NCI-H2107 (cell line): ENCODE measurements at regions not wholly inside any gene's neighbourhood (a gene's known extent, or its start where the extent isn't known, plus 50 kb on each side); places are given as distances from the start of the nearest gene placed in this dataset.
"Not testable (repeated sequence)": the region's sequence is repeated elsewhere in the genome, so short reads cannot be mapped to it uniquely, and the experiment has no call there.

ENCODE experiments used
- DNase-seq: peaks from one replicate; lab custom pipeline; 2025; lab: John Stamatoyannopoulos, UW

GRCh38 chr2:82109418-82109817, 1804.9 kb upstream of the LRRTM1 start:
- no peak for DNase-seq

DNA sequence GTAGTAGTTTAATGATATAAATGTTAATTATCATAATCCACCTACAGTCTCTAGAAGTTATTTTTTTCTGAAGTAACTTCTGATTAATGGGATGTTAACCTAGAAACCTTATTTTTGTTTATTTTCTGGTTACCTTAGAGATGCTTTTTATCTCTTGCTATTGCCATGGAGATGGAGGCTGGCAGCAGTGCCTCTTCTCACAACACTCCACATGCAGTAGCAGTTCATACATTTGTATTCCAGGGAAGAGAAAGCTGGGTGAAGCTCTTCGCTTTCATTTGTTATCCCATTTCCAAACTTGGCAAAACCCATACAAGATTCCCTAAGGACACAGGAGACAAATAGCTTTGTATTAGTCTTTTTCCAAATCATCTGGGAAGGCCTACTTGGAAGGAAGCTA, 1794.1 kb upstream of the LRRTM1 start:
- no peak for DNase-seq

- DNase-seq, result no peak
These were observed 1785.0 kb upstream of the LRRTM1 start for GRCh38 chr2:82089518-82089917.

GRCh38 chr2:82084679-82085392, 1780.3 kb upstream of the LRRTM1 start:
- DNase-seq, result no peak

DNA sequence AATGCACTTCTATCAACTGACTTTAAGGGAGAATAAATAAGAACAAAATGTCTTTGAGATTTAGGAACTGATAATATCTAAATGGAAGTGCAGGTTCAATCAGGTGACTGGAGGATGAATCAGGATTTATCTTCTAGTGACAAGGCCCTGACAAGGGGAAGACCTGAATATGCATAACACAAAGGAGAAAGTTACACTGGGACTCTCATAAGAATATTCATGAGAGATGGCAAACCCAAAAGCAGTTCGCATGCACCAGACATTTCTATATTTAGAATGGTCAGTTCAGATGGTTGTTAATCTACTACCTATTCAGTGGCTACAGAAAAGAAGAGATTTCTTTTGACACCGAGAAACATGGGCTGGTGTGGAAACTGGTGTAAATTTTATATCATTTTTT, 1771.3 kb upstream of the LRRTM1 start:
- DNase-seq, result no peak

- DNase-seq, result no peak
These were observed 1757.9 kb upstream of the LRRTM1 start for GRCh38 chr2:82062463-82062862.

DNA sequence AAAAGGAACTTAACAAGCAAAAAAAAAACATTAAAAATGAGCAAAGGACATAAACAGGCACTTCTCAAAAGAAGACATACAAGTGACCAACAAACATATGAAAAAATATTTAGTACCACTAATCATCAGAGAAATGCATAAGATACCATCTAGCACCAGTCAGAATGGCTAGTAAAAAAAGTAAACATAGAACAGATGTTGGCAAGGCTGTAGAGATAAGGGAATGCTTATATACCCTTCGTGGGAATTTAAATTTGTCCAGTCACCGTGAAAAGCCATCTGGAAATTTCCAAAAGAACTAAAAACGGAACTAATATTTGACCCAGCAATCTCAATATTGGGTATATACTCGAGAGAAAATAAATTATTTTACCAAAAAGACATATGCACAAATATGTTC, 1751.3 kb upstream of the LRRTM1 start:
- no peak for DNase-seq

GRCh38 chr2:82043867-82044266, 1739.3 kb upstream of the LRRTM1 start:
- no peak for DNase-seq

DNA sequence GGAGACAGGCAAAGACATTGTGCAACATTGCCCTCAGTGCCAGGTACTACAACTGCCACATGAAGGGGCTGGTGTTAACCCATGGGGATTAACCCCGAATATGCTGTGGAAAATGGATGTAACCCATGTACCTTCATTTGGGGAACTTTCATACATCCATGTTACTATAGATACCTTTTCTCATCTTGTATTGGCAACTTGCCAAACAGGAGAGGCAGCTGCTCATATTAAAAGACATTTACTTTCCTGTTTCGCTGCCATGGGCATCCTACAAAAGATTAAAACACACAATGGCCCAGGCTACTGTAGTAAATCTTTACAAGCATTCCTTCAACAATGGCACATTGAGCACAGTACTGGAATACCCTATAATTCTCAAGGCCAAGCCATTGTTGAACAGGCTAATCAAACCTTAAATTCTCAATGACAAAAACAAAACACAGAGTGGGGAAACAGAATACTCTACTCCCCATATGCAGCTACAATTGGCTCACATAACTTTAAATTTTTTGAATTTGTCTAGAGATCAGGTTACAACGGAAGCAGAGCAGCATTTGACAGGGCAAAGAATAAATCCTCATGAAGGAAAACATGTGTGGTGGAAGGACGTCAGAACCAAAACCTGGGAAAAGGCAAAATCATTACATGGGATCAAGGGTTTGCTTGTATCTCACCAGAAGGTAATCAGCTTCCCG, 1723.5 kb upstream of the LRRTM1 start:
- no peak for DNase-seq

DNA sequence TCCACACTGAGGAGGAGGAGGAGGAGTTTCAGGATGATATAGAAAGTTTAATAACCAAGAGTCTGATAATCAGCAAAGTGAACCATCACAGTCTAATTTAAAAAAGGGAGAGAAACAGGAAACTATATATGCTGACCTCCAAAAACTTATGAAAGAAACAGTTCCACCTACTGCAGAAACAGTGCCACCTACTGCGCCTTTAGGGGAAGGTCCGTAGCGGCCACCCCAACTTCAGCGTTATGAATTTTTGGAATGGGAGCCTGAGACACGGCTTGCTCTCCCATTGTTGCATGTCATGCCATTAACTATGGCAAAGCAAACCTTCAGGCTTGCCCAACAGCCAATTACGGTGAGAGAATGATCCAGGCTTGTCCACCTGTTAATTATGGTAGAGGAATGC, 1719.2 kb upstream of the LRRTM1 start:
- DNase-seq, result no peak

DNA sequence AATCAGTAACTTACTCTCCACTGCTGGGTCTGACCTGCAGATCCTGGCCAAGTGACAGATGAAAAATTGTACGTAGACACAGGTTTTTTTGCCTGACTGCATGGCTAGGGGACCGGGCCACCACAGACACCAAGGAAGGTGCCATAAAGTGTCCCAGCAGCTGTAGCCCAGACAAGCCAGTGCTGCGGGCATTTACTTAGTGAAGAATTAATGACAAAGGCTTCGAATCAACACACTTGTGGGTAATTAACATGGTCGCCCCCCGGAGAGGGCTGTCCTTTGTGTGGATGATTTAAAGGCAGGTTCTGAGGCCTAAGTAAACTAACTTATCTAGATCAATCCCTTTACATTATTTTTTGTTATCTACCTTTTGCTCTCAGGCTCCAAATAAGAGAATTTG, 1709.1 kb upstream of the LRRTM1 start:
- no peak for DNase-seq

DNA sequence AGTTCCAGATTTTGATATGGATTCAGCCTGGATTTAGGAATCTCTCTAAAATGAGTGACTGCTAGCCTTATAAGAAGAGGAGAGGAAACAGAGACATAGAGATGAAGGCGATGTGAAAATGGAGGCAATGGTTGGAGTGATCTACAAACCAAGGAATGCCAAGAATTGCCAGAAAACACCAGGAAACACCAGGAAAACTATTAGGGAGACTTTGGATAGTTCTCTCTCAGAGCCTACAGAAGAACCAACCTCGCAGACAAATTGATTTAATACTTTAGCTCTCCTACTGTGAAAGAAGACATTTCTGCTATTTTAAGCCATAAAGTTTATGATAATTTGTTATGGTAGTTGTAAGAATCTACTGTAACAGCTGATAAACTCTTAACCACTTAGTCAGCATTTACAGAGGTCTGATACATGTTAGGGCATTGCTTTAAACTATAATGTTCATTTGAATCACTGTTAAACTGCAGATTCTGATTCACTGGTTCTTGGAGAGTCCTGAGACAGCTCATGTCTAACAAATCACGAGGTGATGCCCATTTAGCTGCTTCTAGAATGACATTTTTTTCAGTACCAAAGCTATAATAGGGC, 1702.6 kb upstream of the LRRTM1 start:
- DNase-seq, result no peak

GRCh38 chr2:82005889-82006288, 1701.3 kb upstream of the LRRTM1 start:
- not testable (repeated sequence) for DNase-seq

GRCh38 chr2:82001614-82002013, 1697.1 kb upstream of the LRRTM1 start:
- no peak for DNase-seq

- no peak for DNase-seq
These were observed 1696.1 kb upstream of the LRRTM1 start for GRCh38 chr2:82000606-82001005.

DNA sequence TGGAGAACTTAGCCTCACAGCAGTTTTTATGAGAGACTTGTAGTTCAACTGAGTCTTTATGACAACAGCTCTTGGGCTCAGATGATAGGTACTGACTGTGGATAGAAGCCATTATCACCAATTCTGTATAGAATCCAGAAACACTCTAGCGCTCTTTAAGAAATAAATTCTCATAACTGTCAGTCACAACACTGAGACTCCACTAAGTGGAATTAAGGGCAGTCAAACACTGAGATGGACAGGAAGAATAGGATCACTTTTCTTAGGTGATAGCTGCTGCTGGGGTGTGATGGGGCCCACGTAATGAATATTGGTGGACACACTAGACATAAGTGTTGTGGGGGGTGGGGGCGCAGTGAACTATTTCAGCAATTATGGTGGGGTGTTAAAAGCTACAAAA, 1691.8 kb upstream of the LRRTM1 start:
- DNase-seq, result no peak

DNA sequence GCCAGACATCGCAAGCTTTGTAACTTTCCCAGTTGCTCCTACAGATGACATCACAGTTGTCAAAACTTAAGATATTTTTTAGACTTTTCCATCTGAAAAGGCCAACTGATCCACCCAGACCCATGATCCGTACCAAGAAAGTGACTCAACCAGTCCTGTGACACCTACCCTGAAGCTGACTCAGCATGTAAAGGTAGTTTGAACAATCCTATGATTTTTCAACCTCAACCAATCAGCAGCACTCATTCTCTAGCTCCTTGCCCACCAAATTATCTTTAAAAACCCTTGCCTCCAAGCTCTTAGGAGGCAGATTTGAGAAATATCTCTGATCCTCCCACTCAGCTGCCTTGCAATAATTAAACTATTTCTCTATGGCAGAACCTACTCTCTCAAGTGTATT, 1686.7 kb upstream of the LRRTM1 start:
- DNase-seq, result no peak

DNA sequence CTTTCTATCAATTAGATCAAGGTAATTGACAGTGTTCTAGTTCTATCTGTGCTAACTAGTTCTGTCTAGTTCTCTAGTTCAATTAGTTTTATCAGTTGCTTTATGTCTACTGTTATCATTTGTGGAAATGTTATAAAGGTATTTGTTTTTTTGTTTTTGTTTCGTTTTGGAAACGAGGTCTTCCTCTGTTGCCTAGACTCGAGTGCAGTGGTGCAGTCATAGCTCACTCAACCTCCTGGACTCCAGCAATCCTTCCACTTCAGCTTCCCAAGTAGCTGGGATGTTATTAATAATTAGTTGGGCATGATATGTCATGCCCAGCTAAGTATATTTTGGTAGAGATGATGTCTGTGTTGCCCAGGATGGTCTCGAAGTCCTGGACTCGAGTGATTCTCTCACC, 1682.8 kb upstream of the LRRTM1 start:
- no peak for DNase-seq

GRCh38 chr2:81984969-81985637, 1680.6 kb upstream of the LRRTM1 start:
- DNase-seq, result no peak

DNA sequence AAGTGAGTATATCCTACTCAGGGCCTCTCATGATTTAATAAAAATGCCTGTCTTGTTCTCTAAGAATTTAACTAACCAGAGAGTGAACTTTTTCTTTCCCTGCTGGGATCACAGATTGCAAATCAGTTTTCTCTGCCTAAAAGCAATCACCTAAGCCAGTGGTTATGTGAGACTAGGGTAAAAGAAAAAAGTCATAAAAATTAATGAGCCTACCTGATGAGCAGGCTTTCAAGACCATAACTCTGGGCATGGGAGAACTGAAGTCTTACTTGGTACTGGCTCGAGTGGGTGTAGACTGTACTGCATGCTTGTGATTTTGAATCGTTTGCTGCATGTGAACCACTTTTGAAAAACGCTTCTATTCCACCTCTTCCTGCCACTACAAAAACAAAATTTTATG, 1677.0 kb upstream of the LRRTM1 start:
- no peak for DNase-seq

DNA sequence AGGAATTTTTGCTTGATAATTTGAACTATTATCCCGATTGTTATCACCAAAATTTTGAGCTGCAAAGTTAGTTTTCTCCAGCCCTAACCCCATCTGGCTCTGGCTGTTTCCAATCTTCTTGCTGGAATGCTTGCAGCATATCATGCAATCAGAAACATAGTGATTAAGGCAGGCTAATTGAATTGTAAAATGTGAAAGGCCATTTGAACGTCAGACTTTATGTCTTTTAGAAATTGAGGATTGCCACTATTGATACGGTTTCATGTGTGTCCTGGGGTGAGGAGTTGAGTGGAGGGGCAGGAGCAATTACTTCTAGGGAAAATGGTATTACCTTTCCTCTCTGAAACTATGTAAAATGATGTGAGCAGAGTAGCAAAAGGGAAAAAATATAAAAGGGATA, 1674.5 kb upstream of the LRRTM1 start:
- no peak for DNase-seq

DNA sequence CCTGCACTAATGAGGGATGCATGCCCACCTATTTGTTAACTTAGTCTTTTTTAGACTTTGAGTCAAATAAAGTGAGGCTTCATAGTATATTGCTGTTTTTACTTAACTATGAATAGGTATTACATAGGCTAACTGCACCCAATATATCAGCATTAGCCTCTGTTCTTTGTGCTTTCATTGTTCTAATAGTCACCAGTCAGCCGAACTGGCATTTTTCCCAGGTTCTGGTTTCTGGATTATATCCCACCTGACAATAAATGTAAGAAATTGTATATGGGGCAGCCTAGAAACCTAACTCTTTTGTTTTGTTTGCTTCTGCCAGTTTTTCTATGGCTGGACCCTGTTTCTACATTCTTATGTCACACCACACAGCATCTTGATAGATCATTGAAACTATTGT, 1672.4 kb upstream of the LRRTM1 start:
- no peak for DNase-seq

GRCh38 chr2:81974216-81974615, 1669.7 kb upstream of the LRRTM1 start:
- DNase-seq, result no peak
